ENCODE measurements at regions not wholly inside any gene's neighbourhood (a gene's known extent, or its start where the extent isn't known, plus 50 kb on each side); places are given as distances from the start of the nearest gene placed in this dataset.

GRCh38 chr2:83063511-83063910, 1395.6 kb downstream of the SUCLG1 start:
- ATAC-seq (peak; percentile 49), DNase-seq (peak; percentile 47)
- H3K4me3 ChIP-seq (ENCODE audit: low read length): no peak overlapping the region
- CTCF ChIA-PET: interaction anchor here (0.7 kb wide), 1 partner anchor 318 kb away, joined by 14 read pairs; no protein-coding TSS in a partner anchor
- no TSS peak for BruUV-seq (replicated peaks)
- no peaks in the 10 kb centered on the region for H3K79me2 ChIP-seq (ENCODE audit: low read length)
- H3F3A ChIP-seq (ENCODE audit: low read length, unreplicated experiment): no peaks in the 10 kb centered on the region
- H3K27ac ChIP-seq (ENCODE audit: low read length): peak overlapping the region; percentile 13; the same call in 1 of the 2 replicates
- no peak overlapping the region for H3K9ac ChIP-seq (ENCODE audit: low read length)
- H2AFZ ChIP-seq (ENCODE audit: low read length): no peak overlapping the region
- H3K9me2 ChIP-seq (replicated peaks; ENCODE audit: low read length): no peaks in the 10 kb centered on the region
- no peaks in the 10 kb centered on the region for H3K27me3 ChIP-seq (ENCODE audit: low read length)
- peaks cover 5% of the 10 kb centered on the region; the same call in 1 of the 2 replicates for H3K9me3 ChIP-seq (ENCODE audit: low read length)
- H4K20me1 ChIP-seq (ENCODE audit: low read length): no peaks in the 10 kb centered on the region
- intact Hi-C loops (cut with micrococcal nuclease): no loop called here
- POLR2A ChIA-PET (ENCODE audit: unreplicated experiment): no interaction called here
- H3K4me1 ChIP-seq (ENCODE audit: insufficient read depth, low read length): peaks cover 11% of the 10 kb centered on the region; the same call in 1 of the 2 replicates
- no peaks in the 10 kb centered on the region for H3K36me3 ChIP-seq (ENCODE audit: low read depth, low read length)
- TF ChIP-seq EZH2 (IDR thresholded peaks at IDR 0.05; ENCODE audit: low read length, unreplicated experiment): no peak
- H3K4me2 ChIP-seq (ENCODE audit: low read length): no peak overlapping the region

DNA sequence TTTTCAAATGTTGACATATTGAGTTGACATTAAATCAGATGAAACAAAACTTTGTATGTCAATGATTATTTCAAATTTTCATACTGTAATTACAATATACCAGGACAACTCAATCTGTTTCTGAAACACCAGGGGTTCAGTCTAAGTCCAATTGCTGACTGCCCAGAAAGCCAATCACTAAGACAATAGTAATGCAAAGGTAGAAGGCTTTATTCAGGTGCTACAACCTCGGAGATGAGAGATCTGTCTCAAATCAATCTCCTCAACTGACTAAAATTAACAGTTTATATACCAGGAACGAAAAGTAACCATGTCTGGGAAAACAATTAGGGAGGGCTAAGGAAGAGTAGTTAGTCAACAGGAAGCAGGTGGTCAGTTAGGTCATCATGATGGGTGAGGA, 1400.4 kb downstream of the SUCLG1 start:
- ChIA-PET POLR2A (ENCODE audit: unreplicated experiment) (no interaction called here), CTCF (no interaction called here)
- TF ChIP-seq EZH2 (IDR thresholded peaks at IDR 0.05; ENCODE audit: low read length, unreplicated experiment) (no peak), EZH2phosphoT487 (IDR thresholded peaks at IDR 0.05; ENCODE audit: borderline replicate concordance, low read length) (no peak), CTCF (conservative IDR thresholded peaks at IDR 0.05; ENCODE audit: low read depth, low read length) (no peak)
- DNase-seq (no peak), ATAC-seq (no peak)
- no peak overlapping the region for H3K9ac ChIP-seq (ENCODE audit: low read length)
- no peak overlapping the region for H3K27ac ChIP-seq (ENCODE audit: low read length)
- BruUV-seq (replicated peaks): no TSS peak
- no peaks in the 10 kb centered on the region for H3K9me2 ChIP-seq (replicated peaks; ENCODE audit: low read length)
- no peaks in the 10 kb centered on the region for H4K20me1 ChIP-seq (ENCODE audit: low read length)
- H3K4me3 ChIP-seq (ENCODE audit: low read length): no peak overlapping the region
- no peak overlapping the region for H2AFZ ChIP-seq (ENCODE audit: low read length)
- H3F3A ChIP-seq (ENCODE audit: low read length, unreplicated experiment): no peaks in the 10 kb centered on the region
- H3K9me3 ChIP-seq (ENCODE audit: low read length): peaks cover 10% of the 10 kb centered on the region; the same call in 1 of the 2 replicates
- intact Hi-C loops (cut with micrococcal nuclease): no loop called here
- H3K4me2 ChIP-seq (ENCODE audit: low read length): no peak overlapping the region
- no peaks in the 10 kb centered on the region for H3K27me3 ChIP-seq (ENCODE audit: low read length)
- H3K36me3 ChIP-seq (ENCODE audit: low read depth, low read length): no peaks in the 10 kb centered on the region
- H3K79me2 ChIP-seq (ENCODE audit: low read length): no peaks in the 10 kb centered on the region
- H3K4me1 ChIP-seq (ENCODE audit: insufficient read depth, low read length): peaks cover 18% of the 10 kb centered on the region

DNA sequence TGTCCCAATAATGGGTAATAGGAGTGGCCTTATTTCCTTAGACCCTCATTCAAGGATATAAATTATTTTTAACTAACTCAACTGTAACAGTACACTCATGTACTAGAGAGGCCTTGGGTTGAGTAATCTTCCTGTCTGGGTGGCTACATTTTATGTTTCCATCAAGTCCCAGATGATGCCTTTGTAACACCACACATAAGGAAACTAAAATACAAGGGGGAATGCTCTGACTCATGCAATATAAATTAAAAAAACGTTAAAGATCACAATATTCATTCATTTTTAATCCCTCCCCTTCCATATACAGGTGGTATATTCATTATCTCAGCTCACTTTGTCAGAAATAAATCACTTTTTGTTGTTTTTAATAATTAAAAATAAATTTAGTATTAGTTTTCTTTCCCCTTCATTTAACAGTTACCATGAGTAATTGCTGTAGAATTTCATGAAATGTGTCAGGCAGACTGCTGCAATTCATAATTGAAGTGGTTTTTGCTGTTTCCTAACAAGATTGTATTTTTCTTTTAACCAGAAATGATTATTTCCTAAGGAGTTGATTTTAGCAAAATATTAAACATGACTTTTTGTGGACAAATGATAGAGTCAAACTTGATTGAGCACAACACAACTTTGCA, 1403.6 kb downstream of the SUCLG1 start:
- Histone ChIP-seq H2AFZ (ENCODE audit: low read length) (no peak overlapping the region), H3K9ac (ENCODE audit: low read length) (no peak overlapping the region), H3K79me2 (ENCODE audit: low read length) (no peaks in the 10 kb centered on the region), H3K27ac (ENCODE audit: low read length) (0 out of 2 replicates have a peak overlapping the region, but pooled peaks have one; percentile 14), H3K36me3 (ENCODE audit: low read depth, low read length) (no peaks in the 10 kb centered on the region), H3K9me3 (ENCODE audit: low read length) (peaks cover 10% of the 10 kb centered on the region; the same call in 1 of the 2 replicates), H3K4me2 (ENCODE audit: low read length) (no peak overlapping the region), H3K27me3 (ENCODE audit: low read length) (no peaks in the 10 kb centered on the region), H3K4me1 (ENCODE audit: insufficient read depth, low read length) (peaks cover 13% of the 10 kb centered on the region), H3K4me3 (ENCODE audit: low read length) (no peak overlapping the region), H3F3A (ENCODE audit: low read length, unreplicated experiment) (no peaks in the 10 kb centered on the region), H4K20me1 (ENCODE audit: low read length) (no peaks in the 10 kb centered on the region), H3K9me2 (replicated peaks; ENCODE audit: low read length) (no peaks in the 10 kb centered on the region)
- DNase-seq: peak; percentile 69
- ChIA-PET POLR2A (ENCODE audit: unreplicated experiment) (no interaction called here), CTCF (no interaction called here)
- intact Hi-C loops (cut with micrococcal nuclease): no loop called here
- peak; percentile 89 for ATAC-seq
- TF ChIP-seq EZH2phosphoT487 (IDR thresholded peaks at IDR 0.05; ENCODE audit: borderline replicate concordance, low read length) (no peak), EZH2 (IDR thresholded peaks at IDR 0.05; ENCODE audit: low read length, unreplicated experiment) (no peak), CTCF (conservative IDR thresholded peaks at IDR 0.05; ENCODE audit: low read depth, low read length) (no peak)
- BruUV-seq (replicated peaks): no TSS peak
